ENCODE measurements at regions not wholly inside any gene's neighbourhood (a gene's known extent, or its start where the extent isn't known, plus 50 kb on each side); places are given as distances from the start of the nearest gene placed in this dataset.

DNA sequence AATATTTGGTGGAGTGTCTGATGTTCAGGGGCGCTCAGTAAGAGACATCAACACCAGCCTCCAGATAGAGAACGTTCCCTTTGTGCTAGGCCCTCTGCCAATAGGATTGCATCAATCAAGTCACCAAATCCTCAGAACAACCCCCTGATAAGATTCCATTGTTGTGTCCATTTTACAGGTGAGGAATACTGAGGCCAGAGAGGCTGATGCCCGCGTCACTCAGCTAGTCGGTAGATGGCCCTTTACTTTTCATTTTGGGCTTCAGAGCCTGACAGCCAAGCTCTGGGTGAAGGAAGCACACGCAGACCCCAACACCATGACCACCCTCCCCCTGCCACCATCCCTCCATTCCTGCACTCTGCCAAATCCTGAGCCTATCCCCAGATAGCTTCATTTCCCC lies 406.2 kb downstream of the PTPRU start:
- Histone ChIP-seq H3K9ac (ENCODE audit: low read length) (no peak overlapping the region), H3K36me3 (ENCODE audit: control insufficient read depth in 1 of 2, insufficient read depth in 2 of 2, low read length in 2 of 2) (no peaks in the 10 kb centered on the region), H3K27me3 (ENCODE audit: insufficient read depth, low read length) (no peaks in the 10 kb centered on the region), H2AFZ (ENCODE audit: low read depth, low read length, poor library complexity, severe bottlenecking) (no peak overlapping the region), H3K79me2 (ENCODE audit: insufficient read depth, low read length) (no peaks in the 10 kb centered on the region), H3K4me2 (ENCODE audit: low read length) (no peak overlapping the region), H4K20me1 (ENCODE audit: insufficient read depth) (no peaks in the 10 kb centered on the region), H3K4me1 (ENCODE audit: control insufficient read depth in 1 of 2, insufficient read depth in 2 of 2, low read length in 2 of 2) (peaks cover 20 to 34% of the 10 kb centered on the region in 2 experiments), H3K27ac (ENCODE audit: low read depth, low read length) (no peak overlapping the region), H3K4me3 (replicated peaks in 1 of 2; ENCODE audit: low read depth in 1 of 2, low read length in 2 of 2) (no peak overlapping the region), H3K9me2 (ENCODE audit: insufficient read depth) (no peaks in the 10 kb centered on the region), H3K9me3 (ENCODE audit: control insufficient read depth in 1 of 2, insufficient read depth in 1 of 2, low read depth in 1 of 2, low read length in 2 of 2) (no peaks in the 10 kb centered on the region)
- POLR2A ChIA-PET: no interaction called here
- no TSS peak for BruUV-seq (replicated peaks)
- DNase-seq (ENCODE audit: low read depth, low spot score) (no peak), ATAC-seq (no peak)
- intact Hi-C loops (cut with micrococcal nuclease): no loop called here
- CTCF ChIA-PET: no interaction called here
- TF ChIP-seq, protein P1, sequence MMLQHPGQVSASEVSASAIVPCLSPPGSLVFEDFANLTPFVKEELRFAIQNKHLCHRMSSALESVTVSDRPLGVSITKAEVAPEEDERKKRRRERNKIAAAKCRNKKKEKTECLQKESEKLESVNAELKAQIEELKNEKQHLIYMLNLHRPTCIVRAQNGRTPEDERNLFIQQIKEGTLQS (IDR thresholded peaks at IDR 0.05): no peak
- TF ChIP-seq SIN3A (IDR thresholded peaks at IDR 0.05; ENCODE audit: low read depth) (no peak), EZH2 (IDR thresholded peaks at IDR 0.05) (no peak), SP1 (IDR thresholded peaks at IDR 0.05; ENCODE audit: low read depth) (no peak), FOSL1 (IDR thresholded peaks at IDR 0.05; ENCODE audit: low read depth) (no peak), SRF (IDR thresholded peaks at IDR 0.05; ENCODE audit: low read depth) (no peak), MAX (IDR thresholded peaks at IDR 0.05) (no peak), EZH2phosphoT487 (IDR thresholded peaks at IDR 0.05; ENCODE audit: borderline replicate concordance) (no peak), CEBPB (IDR thresholded peaks at IDR 0.05; ENCODE audit: low read depth) (no peak), YY1 (IDR thresholded peaks at IDR 0.05; ENCODE audit: extremely low read depth, insufficient replicate concordance, low read depth, low read length) (no peak), CBX3 (IDR thresholded peaks at IDR 0.05; ENCODE audit: low read depth) (no peak), ZBTB33 (IDR thresholded peaks at IDR 0.05; ENCODE audit: extremely low read depth, insufficient replicate concordance, low read length) (no peak), CTCF (IDR thresholded peaks at IDR 0.05 in 2 of 3, conservative IDR thresholded peaks at IDR 0.05 in 1 of 3; ENCODE audit: borderline replicate concordance in 1 of 3, insufficient read depth in 1 of 3, low read depth in 2 of 3, low read length in 2 of 3) (no peak), TCF7L2 (IDR thresholded peaks at IDR 0.05; ENCODE audit: borderline replicate concordance, extremely low read depth, insufficient read depth, insufficient read length) (no peak), EGR1 (IDR thresholded peaks at IDR 0.05; ENCODE audit: low read depth) (no peak), RAD21 (IDR thresholded peaks at IDR 0.05; ENCODE audit: low read depth) (no peak), ELF1 (IDR thresholded peaks at IDR 0.05; ENCODE audit: borderline replicate concordance, low read depth) (no peak), ZFX (IDR thresholded peaks at IDR 0.05) (no peak), ZNF274 (IDR thresholded peaks at IDR 0.05; ENCODE audit: low read depth, low read length) (no peak), JUND (IDR thresholded peaks at IDR 0.05) (no peak)
- RAD21 ChIA-PET (ENCODE audit: low non-redundant PET in 1 of 2, low total read pairs in 2 of 2, uncharacterized antibody in 2 of 2, unreplicated experiment in 2 of 2): no interaction called here

Data from HCT116 (cell line).